ENCODE measurements at regions not wholly inside any gene's neighbourhood (a gene's known extent, or its start where the extent isn't known, plus 50 kb on each side); places are given as distances from the start of the nearest gene placed in this dataset.

DNA sequence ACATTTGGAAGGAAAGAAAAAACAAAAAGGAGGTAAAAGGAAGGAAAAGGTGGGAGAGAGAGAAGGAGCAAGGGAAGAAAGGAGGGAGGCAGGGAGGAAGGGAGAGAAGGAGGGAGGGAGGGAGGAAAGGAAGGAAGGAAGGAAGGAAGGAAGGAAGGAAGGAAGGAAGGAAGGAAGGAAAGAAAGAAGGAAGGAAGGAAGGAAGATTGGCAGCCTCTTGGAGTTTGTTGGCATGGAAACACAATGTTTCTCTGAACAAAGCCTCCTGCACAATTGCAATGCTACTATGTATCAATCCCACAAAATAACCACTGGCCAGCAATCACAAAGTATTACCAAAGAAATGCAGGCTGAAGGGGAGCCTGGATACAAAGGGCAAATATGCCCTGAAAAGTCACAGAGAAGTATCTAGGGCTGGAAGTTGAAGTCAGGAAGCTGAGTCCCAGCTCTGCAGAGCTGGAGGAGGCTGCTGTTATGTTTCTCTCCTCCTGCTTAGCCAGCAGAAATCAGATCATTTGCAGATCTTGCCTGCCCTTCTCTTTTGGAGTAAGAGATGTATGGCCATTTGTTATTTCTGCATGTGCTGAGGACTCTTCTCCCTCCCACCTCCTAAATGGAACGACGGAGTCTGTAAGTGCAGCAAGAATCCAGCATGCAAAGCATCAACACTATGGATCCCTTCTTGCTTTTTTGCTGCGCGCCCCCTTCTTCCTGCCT is 195.9 kb upstream of the LDB2 start:
- no peak for TF ChIP-seq GATA3 (IDR thresholded peaks at IDR 0.05; ENCODE audit: low read depth, low read length)
- TF ChIP-seq GATA2 (IDR thresholded peaks at IDR 0.05; ENCODE audit: low read depth, low read length): no peak

DNA sequence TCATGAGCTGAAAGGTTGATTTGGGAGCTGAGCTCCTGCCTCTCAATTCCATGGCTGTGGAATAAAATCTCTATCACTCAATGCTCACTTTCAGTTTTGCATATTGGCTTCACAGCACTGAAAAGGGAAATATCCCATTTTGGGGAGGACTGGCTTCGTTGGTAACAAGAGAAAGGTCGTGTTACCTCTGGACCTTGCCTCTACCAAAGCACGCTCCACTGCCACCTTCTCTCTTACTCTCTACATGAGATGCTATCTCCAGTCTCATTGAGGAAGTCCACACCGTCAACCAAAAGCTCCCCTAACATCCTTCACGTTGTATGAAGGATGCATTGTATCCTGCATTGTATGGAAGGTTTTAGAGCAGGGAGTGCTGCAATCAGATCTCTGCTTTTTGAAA is 195.0 kb upstream of the LDB2 start:
- TF ChIP-seq GATA3 (IDR thresholded peaks at IDR 0.05; ENCODE audit: low read depth, low read length) (no peak), GATA2 (IDR thresholded peaks at IDR 0.05; ENCODE audit: low read depth, low read length) (no peak)

DNA sequence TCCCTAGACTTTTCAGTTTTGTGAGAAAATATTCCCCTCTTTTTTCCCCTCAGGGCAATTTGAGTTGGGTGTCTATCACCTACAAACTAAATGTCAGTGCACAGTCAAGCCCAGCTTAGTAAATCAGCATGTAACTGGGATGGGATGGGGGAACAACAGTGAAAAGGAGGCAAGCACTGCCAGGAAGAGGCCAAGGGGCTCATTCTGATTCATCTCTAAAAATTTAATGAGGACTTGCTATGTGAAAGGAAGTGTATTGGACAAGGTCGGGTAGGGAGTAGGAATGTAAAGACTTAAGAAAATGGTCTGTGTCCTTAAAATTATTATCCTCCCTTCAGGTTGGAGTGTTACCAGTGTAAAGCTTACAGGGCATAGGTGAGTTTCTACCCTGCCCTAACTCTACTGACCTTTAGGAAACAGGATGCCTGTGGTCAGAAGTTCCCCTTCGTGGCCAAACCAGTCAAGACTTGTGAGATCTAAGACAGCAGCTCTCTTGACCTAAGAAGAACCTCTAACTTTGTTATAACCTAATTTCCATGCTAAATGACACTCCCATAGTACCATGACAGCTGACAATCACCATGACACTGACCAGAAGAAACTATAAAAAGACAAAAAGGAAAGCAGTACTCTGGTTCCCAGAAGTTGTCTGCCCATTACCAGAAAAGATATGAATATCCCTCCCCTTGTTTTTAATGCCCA is 194.4 kb upstream of the LDB2 start:
- TF ChIP-seq GATA2 (IDR thresholded peaks at IDR 0.05; ENCODE audit: low read depth, low read length): no peak
- no peak for TF ChIP-seq GATA3 (IDR thresholded peaks at IDR 0.05; ENCODE audit: low read depth, low read length)

DNA sequence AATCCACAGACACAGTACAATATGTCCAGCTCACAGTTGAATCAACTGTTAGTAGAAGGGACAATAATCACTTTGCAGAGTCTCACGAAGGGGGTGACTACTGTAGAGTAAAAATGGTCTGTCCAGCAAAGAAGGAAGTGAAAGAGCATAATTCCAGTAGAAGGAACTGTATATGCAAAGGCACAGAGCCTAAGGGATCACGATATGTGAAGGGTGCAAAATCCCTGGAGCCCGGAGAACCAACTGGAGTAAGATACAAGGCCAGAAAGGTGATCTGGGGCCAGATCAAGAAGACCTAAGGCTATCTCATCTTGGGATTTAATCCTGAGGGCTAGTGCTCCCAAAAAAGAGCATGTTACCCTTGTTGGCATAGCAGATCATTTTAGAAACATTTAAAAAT is 192.7 kb upstream of the LDB2 start:
- no peak for TF ChIP-seq GATA3 (IDR thresholded peaks at IDR 0.05; ENCODE audit: low read depth, low read length)
- no peak for TF ChIP-seq GATA2 (IDR thresholded peaks at IDR 0.05; ENCODE audit: low read depth, low read length)

DNA sequence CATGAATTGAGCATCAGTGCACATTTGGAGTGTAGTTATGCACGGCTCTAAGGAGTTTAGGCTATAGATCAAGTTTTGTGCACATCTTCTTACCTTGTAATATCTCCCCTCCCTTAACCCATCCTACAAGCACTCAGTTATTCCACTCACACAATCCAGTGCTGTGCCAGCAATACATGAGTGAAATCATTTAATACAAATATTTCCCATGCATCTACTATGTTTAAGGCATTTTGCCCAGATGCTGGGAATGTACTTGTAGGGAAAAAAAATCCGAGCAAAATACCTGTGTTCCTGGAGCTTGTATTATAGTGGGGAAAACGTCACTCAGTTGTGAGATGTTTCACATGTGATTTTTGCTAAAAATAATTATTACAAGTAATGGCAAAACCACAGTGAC is 191.6 kb upstream of the LDB2 start:
- no peak for TF ChIP-seq GATA2 (IDR thresholded peaks at IDR 0.05; ENCODE audit: low read depth, low read length)
- no peak for TF ChIP-seq GATA3 (IDR thresholded peaks at IDR 0.05; ENCODE audit: low read depth, low read length)

DNA sequence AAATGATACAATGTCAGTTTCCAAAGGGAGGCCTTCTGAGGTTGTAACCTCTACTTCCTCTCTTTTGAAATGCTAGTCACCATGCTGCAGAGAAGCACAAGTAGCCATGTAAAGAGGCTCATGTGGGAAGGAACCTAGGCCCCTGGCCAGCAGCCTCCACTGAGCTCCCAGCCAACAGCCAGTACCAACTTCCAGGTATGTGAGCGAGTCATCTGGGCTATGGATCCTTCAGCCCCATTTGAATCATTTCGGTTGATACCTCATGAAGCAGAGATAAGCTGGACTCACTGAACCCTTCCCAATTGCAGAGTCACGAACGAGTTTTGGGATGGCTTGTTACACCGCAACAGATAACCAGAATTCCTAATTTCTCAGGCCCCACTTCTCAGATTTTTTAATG is 187.0 kb upstream of the LDB2 start:
- TF ChIP-seq GATA2 (IDR thresholded peaks at IDR 0.05; ENCODE audit: low read depth, low read length) (no peak), GATA3 (IDR thresholded peaks at IDR 0.05; ENCODE audit: low read depth, low read length) (no peak)

DNA sequence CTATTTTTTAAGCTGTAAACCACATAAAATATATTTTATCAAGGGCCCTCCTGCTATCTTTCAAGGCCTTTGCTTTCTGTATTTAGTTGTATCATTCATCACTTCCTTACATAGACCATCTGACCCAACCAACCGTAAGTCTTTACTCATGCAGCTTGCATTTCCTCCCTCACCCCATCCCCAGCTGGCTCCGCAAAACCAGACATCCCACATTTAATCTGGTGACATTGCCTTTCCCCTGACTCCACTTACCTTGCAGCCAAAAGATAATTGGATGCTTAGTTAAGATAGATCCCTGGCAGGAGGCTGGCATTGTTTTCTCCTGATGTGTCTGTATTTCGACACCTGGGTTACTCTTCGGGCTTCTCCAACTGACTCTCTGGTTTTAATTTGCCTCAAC is 183.7 kb upstream of the LDB2 start:
- TF ChIP-seq GATA2 (IDR thresholded peaks at IDR 0.05; ENCODE audit: low read depth, low read length) (no peak), GATA3 (IDR thresholded peaks at IDR 0.05; ENCODE audit: low read depth, low read length) (no peak)

DNA sequence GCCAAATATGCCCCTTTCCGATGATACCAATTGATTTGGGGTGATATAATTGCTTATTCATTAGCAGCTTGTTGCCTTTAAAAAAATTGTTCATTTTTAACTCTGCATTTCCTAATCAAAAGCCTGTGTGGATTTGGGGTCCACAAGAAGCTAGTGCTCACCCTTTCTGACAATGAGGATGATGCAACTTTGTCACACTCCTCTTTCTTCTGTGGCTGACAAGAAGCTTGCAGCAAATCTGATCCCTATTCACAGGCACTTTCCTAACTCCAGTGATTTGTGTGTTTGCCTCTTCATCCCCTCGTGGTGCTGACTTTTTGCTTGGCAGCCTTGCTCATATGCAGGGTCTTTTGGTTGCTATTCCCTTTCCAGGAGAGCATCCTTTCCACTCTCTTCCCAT is 182.7 kb upstream of the LDB2 start:
- TF ChIP-seq GATA3 (IDR thresholded peaks at IDR 0.05; ENCODE audit: low read depth, low read length) (no peak), GATA2 (IDR thresholded peaks at IDR 0.05; ENCODE audit: low read depth, low read length) (no peak)

DNA sequence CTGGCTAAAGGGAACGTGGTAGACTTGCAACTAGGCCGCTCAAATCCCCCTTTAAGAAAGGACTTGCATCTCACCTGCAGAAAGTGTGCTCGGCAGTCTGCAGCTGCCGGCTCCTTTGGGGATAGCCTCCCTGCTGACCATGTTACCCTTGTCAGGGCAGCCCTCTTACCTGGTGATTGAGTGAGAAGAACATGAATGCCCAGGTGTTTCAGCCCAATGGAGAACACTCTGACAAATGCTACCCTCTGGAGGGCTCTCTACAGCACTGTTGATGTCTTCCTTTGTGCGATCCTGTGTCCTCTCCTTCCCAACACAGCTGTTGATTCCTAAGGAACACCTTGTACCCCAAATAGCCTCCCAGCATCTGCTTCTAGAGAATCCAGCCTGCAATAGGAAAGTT is 178.7 kb upstream of the LDB2 start:
- TF ChIP-seq GATA2 (IDR thresholded peaks at IDR 0.05; ENCODE audit: low read depth, low read length) (no peak), GATA3 (IDR thresholded peaks at IDR 0.05; ENCODE audit: low read depth, low read length) (no peak)

DNA sequence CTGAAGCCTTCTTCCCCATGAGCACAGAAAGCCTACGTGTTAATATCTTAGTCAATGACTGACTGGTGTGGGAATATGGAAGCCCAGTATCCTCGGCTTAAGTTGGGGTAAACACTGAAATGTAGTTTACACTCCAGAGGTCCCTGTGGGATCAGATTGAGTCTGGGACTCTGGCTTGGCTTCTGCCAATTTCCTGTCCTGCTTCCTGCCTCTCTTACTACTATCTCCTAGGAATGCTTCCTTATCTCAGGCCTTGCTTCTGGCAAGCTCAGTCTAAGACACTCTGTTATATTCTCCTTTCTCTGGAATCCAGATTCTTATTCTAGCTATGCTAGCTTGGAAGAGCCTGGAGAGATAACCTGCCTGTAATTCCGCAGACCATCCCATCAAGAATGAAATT is 174.0 kb upstream of the LDB2 start:
- TF ChIP-seq GATA3 (IDR thresholded peaks at IDR 0.05; ENCODE audit: low read depth, low read length): no peak
- TF ChIP-seq GATA2 (IDR thresholded peaks at IDR 0.05; ENCODE audit: low read depth, low read length): no peak

DNA sequence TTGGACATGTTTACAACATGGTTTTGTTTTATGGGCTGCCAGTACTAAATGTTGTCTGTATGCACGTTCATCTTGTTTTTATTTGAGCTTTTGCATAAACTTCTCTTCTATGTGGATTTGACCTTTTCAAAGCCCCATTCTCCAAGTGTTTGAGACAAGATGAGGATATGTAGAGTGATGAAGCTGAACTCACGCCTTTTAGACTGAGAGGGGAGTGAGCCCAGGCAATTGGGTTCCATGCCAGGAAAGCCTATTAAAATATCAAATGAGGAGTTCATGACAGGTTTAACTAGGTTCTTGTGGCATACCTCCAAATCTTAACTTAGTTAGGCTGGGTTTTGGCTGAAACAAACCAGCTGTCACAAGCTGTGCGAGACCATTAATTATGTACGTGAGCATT is 170.4 kb upstream of the LDB2 start:
- TF ChIP-seq GATA2 (IDR thresholded peaks at IDR 0.05; ENCODE audit: low read depth, low read length): no peak
- no peak for TF ChIP-seq GATA3 (IDR thresholded peaks at IDR 0.05; ENCODE audit: low read depth, low read length)

DNA sequence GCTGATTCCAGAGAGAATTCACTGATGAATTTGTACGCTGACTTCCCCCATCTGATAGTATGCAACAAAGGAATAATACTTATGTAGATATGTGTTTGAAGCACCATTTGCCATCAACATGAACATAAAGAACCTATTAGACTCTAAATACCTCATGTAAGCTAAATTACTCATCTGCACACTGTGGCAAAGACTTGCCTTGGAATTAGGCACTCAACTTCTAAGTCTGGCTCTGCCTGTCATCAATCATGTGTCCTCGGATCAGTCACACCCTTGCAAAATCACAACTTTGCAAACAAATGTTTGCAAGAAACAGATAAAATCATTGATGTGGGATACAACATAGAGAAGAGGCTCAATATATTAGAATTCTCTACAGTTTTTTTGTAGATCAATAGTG is 169.9 kb upstream of the LDB2 start:
- no peak for TF ChIP-seq GATA2 (IDR thresholded peaks at IDR 0.05; ENCODE audit: low read depth, low read length)

DNA sequence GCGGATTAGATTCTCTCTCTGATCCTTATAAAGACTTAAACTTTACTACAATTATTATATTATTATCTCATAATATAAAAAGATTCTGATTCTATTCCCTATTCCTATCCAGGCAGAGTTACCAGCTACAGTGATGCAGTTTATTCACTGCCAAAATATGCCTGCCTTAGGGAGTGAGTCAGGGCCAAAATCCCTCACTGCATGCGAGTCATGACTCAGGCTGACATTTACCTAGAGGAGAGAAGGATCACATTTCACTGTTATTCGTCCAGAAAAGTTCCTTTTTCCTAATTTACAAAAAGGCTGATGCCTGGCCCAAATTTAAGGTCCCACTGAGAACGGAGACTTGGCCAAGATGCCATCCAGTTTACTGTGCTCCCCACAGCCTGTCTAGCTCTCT is 168.5 kb upstream of the LDB2 start:
- TF ChIP-seq GATA3 (IDR thresholded peaks at IDR 0.05; ENCODE audit: low read depth, low read length) (no peak), GATA2 (IDR thresholded peaks at IDR 0.05; ENCODE audit: low read depth, low read length) (no peak)

DNA sequence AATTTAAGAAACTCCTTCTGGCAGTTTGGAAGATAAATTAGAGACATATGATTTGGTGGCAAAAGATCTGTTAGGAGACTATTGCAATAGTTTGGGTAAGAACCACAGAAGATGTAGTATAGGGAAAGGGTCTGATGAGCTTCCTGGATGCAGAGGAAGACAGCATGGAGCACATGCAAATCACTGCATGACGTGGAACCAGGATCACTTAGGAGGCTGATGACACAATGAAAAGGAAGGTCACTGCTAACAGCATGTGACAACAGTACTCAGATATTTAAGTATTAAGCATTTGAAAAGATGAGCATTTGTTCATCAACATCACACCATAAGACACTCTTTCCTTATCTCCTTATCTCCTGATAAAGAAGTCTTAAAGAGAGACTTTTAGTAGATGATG is 167.8 kb upstream of the LDB2 start:
- no peak for TF ChIP-seq GATA2 (IDR thresholded peaks at IDR 0.05; ENCODE audit: low read depth, low read length)
- TF ChIP-seq GATA3 (IDR thresholded peaks at IDR 0.05; ENCODE audit: low read depth, low read length): no peak

DNA sequence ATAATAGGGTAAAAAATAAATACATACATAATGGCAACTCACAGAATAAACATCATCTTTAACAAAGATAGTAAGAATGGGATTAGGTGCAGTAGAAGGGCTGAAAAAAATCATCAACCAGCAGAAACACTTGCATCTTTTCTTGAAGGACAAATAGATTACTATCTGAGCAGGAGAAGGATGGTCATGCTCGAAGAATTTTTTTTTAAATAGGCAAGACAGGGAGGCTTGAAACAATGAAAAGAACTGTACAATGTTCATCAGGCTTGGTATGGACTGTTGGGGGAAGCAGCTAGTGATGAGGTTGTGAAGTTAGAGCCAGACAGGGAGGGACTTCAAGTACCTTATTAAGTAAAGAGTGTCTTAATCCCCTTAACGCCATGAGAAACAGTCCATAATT is 167.4 kb upstream of the LDB2 start:
- no peak for TF ChIP-seq GATA2 (IDR thresholded peaks at IDR 0.05; ENCODE audit: low read depth, low read length)

DNA sequence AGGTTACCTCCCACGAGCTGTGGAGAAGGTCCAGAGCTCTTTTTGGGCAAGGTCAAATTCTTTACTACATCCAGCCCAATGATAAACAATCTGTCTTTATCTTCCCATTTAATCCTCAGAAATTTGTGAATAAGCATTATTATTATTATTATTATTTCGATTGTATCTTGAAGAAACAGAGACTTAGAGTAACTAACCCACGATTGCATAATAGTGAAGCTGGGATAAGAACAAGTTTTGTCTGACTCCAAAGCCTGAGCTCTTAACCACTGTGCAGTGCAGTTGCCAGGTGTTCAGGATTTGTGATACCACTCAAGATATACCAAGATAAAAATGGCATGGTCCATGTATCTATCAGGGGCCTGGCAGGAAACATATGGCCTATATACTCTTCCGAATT is 166.5 kb upstream of the LDB2 start:
- TF ChIP-seq GATA3 (IDR thresholded peaks at IDR 0.05; ENCODE audit: low read depth, low read length): no peak
- TF ChIP-seq GATA2 (IDR thresholded peaks at IDR 0.05; ENCODE audit: low read depth, low read length): no peak
